Transverse colon (tissue), 4 donors: ENCODE measurements at regions not wholly inside any gene's neighbourhood (a gene's known extent, or its start where the extent isn't known, plus 50 kb on each side); places are given as distances from the start of the nearest gene placed in this dataset.

ENCODE experiments used
- DNase-seq: peaks from one replicate; pipeline ENCODE4 v3.0.0-alpha.2; 2019
- H3K27ac ChIP-seq, 4 donors: fragments of 200-600 bp; sonication (generic); 2 replicates each; pipeline ENCODE4 v1.5.1; 2016 to 2018; ENCODE audit warnings: inconsistent platforms in 4 of 4
- H3K27me3 ChIP-seq: fragments of 200-600 bp; sonication (generic); 2 replicates; pipeline ENCODE4 v1.5.1; 2017; ENCODE audit warnings: inconsistent platforms
- H3K36me3 ChIP-seq, 4 donors: fragments of 200-600 bp; sonication (generic); 2 replicates each; pipeline ENCODE4 v1.5.1; 2017 to 2019; ENCODE audit warnings: inconsistent platforms in 4 of 4
- H3K4me1 ChIP-seq, 4 donors: fragments of 200-600 bp; sonication (generic); 2 replicates each; pipeline ENCODE4 v1.5.1; 2017 to 2020; ENCODE audit warnings: inconsistent platforms in 4 of 4
- H3K4me3 ChIP-seq, 4 donors: fragments of 200-600 bp; sonication (generic); 1 replicate in 1 of 4; 2 replicates in 3 of 4; pipeline versions ENCODE4 v1.5.1 to v1.6.1; 2017 to 2019; ENCODE audit warnings: inconsistent platforms in 4 of 4
- H3K9me3 ChIP-seq, 2 donors: fragments of 200-600 bp; sonication (generic); 2 replicates each; pipeline ENCODE4 v1.5.1; 2017 to 2019; ENCODE audit warnings: inconsistent platforms in 2 of 2
- CTCF ChIP-seq, 5 experiments: fragments of 200-600 bp in 3 of 5; fragments of 450-650 bp in 2 of 5; sonication (generic) in 3 of 5; IDR thresholded peaks; 1 replicate in 2 of 5; 2 replicates in 3 of 5; pipeline ENCODE4 v1.5.1; 2016 to 2017; ENCODE audit warnings: antibody characterized with exemption in 5 of 5, inconsistent platforms in 3 of 5, mild to moderate bottlenecking in 2 of 5, moderate library complexity in 1 of 5
- EP300 ChIP-seq: sonication (generic); formaldehyde crosslinking; IDR thresholded peaks from one replicate; pipeline ENCODE4 v1.6.1; 2017; ENCODE audit warnings: antibody characterized with exemption, low read depth
- POLR2A ChIP-seq: fragments of 450-650 bp; IDR thresholded peaks from one replicate; pipeline ENCODE4 v1.6.1; 2016; ENCODE audit warnings: antibody characterized with exemption, mild to moderate bottlenecking, moderate library complexity
- POLR2AphosphoS5 ChIP-seq, 3 donors: sonication (generic); formaldehyde crosslinking; IDR thresholded peaks; one replicate each; pipeline ENCODE4 v1.6.1; 2016; ENCODE audit warnings: antibody characterized with exemption in 3 of 3
- WGBS, 2 donors: methylation state at CpG; one replicate each; pipeline ENCODE4 v1.1.5; 2018; ENCODE audit warnings: low coverage in 1 of 2; 5-methylcytosine and 5-hydroxymethylcytosine counted together
- in situ Hi-C, 4 donors: fragments of 200-750 bp; cut with MboI; loops; one replicate each; pipeline versions ENCODE4 v1.15.0 to v1.15.1; 2017; ENCODE audit warnings: low sequenced_read_pairs in 3 of 4, low pct_ligation_motif_present in 1 of 4, low pct_unique_long_range_greater_than_20kb in 1 of 4
- intact Hi-C: fragments of 100-400 bp; cut with DNase I; formaldehyde crosslinking; loops from one replicate; pipeline ENCODE4 v1.15.1; 2023; ENCODE audit warnings: low total_unique reads

DNA sequence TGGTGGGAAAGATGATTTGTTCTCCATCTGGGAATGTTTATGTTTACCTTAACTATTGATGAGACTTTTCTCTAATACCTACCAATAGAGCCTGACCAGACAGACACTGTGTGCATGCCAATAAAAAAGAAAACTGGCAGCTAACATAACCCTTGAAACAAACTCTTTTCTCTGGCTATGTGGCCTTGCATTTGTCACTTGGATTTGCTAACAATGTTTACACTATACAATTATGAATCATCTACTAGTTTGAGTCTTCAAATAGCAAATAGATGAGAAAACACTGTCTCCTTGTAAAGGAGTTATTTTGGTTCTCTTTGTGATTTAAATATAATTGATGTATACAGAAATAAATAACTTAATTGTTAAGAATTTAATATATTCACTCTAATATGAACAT is 273.1 kb downstream of the SEMA3D start:
- Histone ChIP-seq H3K36me3 (no peaks in the 10 kb centered on the region), H3K27ac (no peak overlapping the region), H3K4me3 (no peak overlapping the region), H3K4me1 (no peaks in the 10 kb centered on the region), H3K9me3 (no peaks in the 10 kb centered on the region), H3K27me3 (no peaks in the 10 kb centered on the region)
- intact Hi-C loops = no loop called here
- DNase-seq = no peak
- TF ChIP-seq EP300 (no peak), POLR2A (no peak), CTCF (IDR thresholded peaks at IDR 0.05) (no peak), POLR2AphosphoS5 (IDR thresholded peaks at IDR 0.05) (no peak)
- in situ Hi-C loops = no loop called here

- in situ Hi-C loops = no loop called here
Measured at GRCh38 chr7:84912993-84913635, 273.7 kb downstream of the SEMA3D start.

DNA sequence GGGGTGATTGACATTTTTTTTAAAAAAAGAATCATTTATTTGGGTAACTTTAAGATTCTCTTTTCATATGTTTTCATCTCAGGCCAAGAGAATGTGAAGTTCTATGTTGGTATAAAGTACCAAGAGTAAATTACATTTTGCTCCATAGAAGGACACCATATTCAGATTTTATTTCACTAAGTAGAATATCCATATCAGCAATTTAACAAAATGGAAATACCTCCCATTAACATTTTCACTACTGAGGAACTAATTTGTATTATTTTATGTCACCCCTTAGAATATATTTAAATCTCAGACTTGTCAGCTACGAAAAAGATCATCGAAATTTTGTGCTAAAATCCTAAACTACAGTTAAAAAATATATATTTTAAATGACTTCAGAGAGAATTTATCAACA is 274.3 kb downstream of the SEMA3D start:
- TF ChIP-seq POLR2AphosphoS5 (IDR thresholded peaks at IDR 0.05) (no peak), EP300 (no peak), POLR2A (no peak), CTCF (IDR thresholded peaks at IDR 0.05) (no peak)
- no peak for DNase-seq
- H3K27ac ChIP-seq = no peak overlapping the region
- intact Hi-C loops = no loop called here
- H3K4me3 ChIP-seq = no peak overlapping the region
- in situ Hi-C loops = no loop called here
- H3K36me3 ChIP-seq = no peaks in the 10 kb centered on the region
- no peaks in the 10 kb centered on the region for H3K27me3 ChIP-seq
- H3K9me3 ChIP-seq = no peaks in the 10 kb centered on the region
- H3K4me1 ChIP-seq = no peaks in the 10 kb centered on the region
- 84 to 86% methylated on average over 2 of the region's 2 CpGs for WGBS, 2 donors

More at GRCh38 chr7:84912993-84913635, 273.7 kb downstream of the SEMA3D start:
- H3K27me3 ChIP-seq = no peaks in the 10 kb centered on the region
- TF ChIP-seq CTCF (IDR thresholded peaks at IDR 0.05) (no peak), EP300 (no peak), POLR2AphosphoS5 (IDR thresholded peaks at IDR 0.05) (no peak), POLR2A (no peak)
- no peaks in the 10 kb centered on the region for H3K36me3 ChIP-seq
- intact Hi-C loops = no loop called here
- no peaks in the 10 kb centered on the region for H3K4me1 ChIP-seq
- H3K9me3 ChIP-seq = no peaks in the 10 kb centered on the region
- 42 to 50% methylated on average over 5 of the region's 5 CpGs for WGBS, 2 donors
- H3K4me3 ChIP-seq = no peak overlapping the region
- no peak overlapping the region for H3K27ac ChIP-seq
- no peak for DNase-seq

DNA sequence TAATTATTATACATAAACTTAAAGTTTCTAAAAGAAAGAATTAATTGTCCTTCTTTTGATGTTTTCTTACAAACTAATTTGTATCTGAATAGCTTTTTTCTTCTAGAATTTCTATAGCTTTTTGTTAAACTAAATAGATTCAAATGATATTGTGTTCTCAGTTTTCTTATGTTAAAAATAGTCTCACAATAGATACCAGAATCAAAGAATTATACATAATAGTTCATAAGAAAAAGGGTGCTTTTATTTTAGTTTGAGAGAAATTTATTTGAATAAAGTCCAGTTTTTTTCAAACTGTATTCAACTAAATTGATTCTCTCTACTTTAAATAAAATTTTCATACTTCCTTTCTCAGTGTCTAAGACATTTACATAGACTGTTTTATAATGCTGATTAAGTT is 274.8 kb downstream of the SEMA3D start:
- H3K4me3 ChIP-seq = no peak overlapping the region
- intact Hi-C loops (no loop called here), in situ Hi-C loops (no loop called here)
- no peaks in the 10 kb centered on the region for H3K4me1 ChIP-seq
- no peak overlapping the region for H3K27ac ChIP-seq
- TF ChIP-seq POLR2AphosphoS5 (IDR thresholded peaks at IDR 0.05) (no peak), CTCF (IDR thresholded peaks at IDR 0.05) (no peak), POLR2A (no peak), EP300 (no peak)
- no peaks in the 10 kb centered on the region for H3K36me3 ChIP-seq
- H3K9me3 ChIP-seq = no peaks in the 10 kb centered on the region
- DNase-seq = no peak
- H3K27me3 ChIP-seq = no peaks in the 10 kb centered on the region
